Inflammatory macrophage (primary cell): ENCODE measurements at regions not wholly inside any gene's neighbourhood (a gene's known extent, or its start where the extent isn't known, plus 50 kb on each side); places are given as distances from the start of the nearest gene placed in this dataset.
"Not testable (repeated sequence)": the region's sequence is repeated elsewhere in the genome, so short reads cannot be mapped to it uniquely, and the experiment has no call there.

ENCODE experiments used
- DNase-seq, 2 donors: peaks; one replicate each; pipeline ENCODE4 v3.0.0-alpha.2; 2020 to 2022

DNA sequence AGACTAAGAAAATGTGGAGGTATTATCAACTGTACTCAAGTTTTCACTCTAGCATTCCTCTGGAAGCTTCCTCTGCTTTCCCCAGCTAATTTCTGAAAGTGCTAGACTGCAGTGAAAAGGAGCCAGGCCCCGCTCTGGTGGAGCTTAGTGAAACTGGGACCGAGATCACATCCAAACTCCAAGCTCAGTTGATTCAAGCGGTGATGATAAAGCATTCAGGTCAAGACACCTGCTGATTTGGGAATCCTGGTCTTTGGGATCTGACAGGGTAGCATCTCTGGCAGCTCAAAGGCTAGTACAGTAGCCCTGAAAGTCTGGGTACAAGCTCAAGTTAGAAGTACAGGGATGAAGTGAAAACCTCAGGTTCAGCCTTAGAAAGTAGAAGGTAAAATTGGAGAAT, 120.2 kb upstream of the CRIM1 start:
- no peak for DNase-seq

DNA sequence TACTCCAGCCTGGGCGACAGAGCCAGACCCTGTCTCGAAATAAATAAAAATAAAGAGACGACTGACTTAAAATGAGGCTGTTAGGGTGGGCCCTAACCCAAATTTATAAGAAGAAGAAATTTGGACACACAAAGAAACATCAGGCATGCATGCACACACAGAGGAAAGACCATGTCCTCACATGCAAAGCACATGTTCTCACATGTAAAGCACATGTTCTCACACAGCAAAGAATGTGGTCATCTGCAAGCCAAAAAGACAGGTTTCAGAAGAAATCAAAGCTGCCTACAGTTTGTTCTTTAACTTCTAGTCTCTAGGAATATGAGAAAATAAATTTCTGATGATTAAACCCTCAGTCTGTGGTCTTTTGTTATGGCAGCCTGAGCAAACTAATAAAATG, 132.3 kb upstream of the CRIM1 start:
- DNase-seq, result no peak

GRCh38 chr2:36222485-36222884, 133.1 kb upstream of the CRIM1 start:
- no peak for DNase-seq

DNA sequence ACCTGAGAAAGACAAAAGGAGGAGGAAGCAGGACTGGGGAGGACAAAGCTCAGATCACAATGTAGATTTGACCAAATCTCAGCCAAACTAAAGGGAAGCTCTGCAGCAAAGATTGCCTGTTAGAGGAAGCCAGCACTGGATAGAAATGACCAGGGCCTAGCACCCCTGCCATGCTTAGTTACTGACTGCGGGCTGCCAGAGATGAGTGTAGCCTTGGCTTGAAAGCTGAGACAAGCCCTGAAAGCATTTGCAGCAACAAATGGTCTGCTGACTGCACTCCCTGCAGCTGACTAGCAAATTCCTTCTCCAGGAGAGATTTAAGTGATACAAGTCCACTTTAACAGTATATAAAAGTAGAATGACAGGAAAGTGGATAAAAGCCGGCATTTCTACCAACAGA, 140.9 kb upstream of the CRIM1 start:
- no peak for DNase-seq

GRCh38 chr2:36203366-36203765, 152.2 kb upstream of the CRIM1 start:
- DNase-seq, result no peak

- no peak for DNase-seq
Measured at GRCh38 chr2:36197181-36197971, 158.2 kb upstream of the CRIM1 start.

DNA sequence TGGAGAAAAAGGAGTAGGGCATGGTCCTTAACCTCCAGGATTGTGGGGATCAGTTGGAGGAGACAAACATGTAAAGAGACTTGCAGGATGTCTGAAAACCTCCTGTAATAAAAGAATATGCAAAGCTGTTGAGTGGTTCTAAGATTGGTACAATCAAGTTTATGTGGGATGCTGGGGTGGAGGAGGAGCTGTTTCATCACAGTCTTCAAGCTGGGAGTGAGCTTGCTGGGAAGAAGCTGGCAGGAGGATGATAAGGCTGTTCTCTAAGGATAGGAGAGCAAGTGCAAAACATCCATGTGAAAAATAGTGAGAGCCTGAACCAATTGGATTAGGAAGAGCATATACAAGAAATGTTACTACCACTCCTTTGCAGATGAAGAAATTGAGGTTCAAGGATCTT, 161.9 kb upstream of the CRIM1 start:
- no peak for DNase-seq

- no peak for DNase-seq
Measured at GRCh38 chr2:36192983-36193382, 162.6 kb upstream of the CRIM1 start.

DNA sequence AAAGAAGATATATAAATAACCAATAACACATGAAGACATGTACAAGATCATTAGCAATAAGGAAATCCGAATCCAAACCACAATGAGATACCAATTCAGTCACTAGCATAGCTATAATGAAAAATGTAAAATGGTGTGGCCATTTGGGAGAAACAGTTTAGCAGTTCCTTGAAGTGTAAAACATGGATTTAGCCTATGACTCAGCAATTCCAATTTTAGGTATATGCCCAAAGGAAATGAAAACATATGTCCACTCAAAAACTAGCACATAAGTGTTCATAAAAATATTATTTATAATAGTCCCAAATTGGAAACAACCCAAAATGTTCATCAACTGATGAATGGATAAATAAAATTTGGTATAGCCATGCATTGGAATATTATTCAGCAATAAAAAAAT, 165.5 kb upstream of the CRIM1 start:
- no peak for DNase-seq

GRCh38 chr2:36185624-36186023, 170.0 kb upstream of the CRIM1 start:
- no peak for DNase-seq

DNA sequence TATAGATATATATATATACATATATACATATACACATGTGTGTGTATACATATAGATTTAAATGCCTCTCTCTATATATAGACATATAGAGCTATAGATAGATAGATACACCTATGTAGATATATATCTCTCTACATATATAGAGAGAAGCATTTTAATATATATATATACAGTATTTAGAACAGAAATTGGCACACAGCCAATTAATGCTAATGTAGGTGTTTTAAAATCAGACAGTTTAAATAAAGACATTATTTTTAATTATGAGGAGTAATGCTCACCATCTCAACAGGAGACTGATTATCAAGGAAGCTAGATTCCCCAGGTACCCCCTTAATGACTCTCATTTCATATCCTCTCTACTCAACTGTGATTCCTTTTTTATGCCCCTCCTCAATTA, 170.7 kb upstream of the CRIM1 start:
- no peak for DNase-seq

- DNase-seq, result not testable (repeated sequence)
Measured at GRCh38 chr2:36180789-36181482, 174.6 kb upstream of the CRIM1 start.

GRCh38 chr2:36180293-36180692, 175.3 kb upstream of the CRIM1 start:
- not testable (repeated sequence) for DNase-seq

- DNase-seq, result not testable (repeated sequence)
Measured at GRCh38 chr2:36179668-36180269, 175.8 kb upstream of the CRIM1 start.

- DNase-seq, result no peak
Measured at GRCh38 chr2:36178384-36178783, 177.2 kb upstream of the CRIM1 start.

DNA sequence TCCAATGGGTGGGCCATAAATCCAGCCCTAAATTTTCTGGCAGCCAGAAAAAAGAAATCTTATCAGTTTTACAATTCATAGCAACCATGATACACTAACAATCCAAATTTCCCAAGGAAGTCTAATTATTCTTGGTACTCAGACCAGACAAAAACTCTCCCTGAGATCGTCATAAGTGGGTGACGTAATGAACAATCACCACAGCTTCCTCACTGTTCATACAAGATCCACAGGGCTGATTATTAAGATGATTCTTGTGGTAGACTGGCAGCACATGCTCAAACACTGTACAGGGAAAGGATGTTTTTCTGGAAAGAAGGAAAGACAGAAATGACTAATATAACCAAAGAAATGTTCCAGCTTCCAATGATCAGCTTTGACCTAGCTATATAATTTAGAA, 178.3 kb upstream of the CRIM1 start:
- no peak for DNase-seq

- no peak for DNase-seq
Measured at GRCh38 chr2:36174920-36175319, 180.7 kb upstream of the CRIM1 start.

GRCh38 chr2:36173760-36174404, 181.7 kb upstream of the CRIM1 start:
- DNase-seq, result no peak

GRCh38 chr2:36172824-36173223, 182.8 kb upstream of the CRIM1 start:
- DNase-seq, result no peak

DNA sequence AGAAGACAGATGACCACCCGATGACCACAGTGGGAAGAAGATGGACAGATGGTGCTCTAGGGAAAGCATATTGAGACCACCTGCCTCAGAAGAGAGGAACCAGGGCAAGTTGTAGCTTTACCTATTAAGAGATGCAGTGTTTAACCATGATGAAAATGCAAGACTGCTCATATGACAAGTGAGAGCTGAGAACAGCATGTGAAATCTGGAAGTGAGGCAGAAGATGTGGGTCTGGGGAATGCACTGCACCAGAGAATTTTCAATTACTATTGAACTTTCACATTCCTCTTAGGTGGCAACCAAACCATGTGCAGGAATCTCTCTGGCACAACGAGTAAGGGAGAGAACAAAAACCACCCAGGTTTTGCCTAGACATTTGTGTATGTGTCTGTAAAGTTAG, 184.8 kb upstream of the CRIM1 start:
- no peak for DNase-seq

DNA sequence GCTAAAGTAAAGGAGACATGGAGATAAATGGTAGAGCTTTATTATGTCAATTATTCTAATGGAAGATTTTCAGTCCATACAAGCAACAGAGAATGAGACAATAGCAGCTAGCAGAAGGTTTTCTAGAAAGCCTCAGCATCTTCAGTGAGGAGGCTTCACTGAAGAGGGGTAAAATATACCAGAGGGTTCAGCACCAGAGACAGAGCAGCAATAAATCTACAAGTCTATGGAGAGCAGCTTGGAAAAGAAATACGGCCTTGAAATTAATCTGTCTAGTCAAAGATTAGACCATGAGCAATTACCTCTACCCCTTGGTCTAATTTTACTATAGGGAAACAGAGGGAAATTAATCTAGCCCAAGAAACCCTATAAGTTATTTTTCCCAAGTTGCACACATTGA, 185.7 kb upstream of the CRIM1 start:
- no peak for DNase-seq

- DNase-seq, result peak; percentile 64 to 86
Measured at GRCh38 chr2:36168115-36168514, 187.5 kb upstream of the CRIM1 start.

DNA sequence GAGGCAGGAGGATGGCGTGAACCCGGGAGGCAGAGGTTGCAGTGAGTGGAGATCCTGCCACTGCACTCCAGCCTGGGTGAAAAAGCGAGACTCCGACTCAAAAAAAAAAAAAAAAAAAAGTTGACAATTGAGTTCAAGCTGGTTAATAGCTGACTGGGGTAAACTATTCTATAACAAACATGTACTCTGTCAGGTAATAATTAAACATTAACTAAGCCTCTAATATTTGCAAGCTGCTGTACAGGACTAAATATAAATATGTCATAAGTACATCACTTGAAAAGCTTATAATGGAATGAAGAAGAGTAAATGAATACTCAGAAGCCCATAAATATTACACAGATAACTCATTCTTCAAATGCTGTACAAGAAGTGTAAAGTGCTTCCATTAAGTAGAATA, 190.4 kb upstream of the CRIM1 start:
- no peak for DNase-seq
